ENCODE measurements at regions not wholly inside any gene's neighbourhood (a gene's known extent, or its start where the extent isn't known, plus 50 kb on each side); places are given as distances from the start of the nearest gene placed in this dataset.

DNA sequence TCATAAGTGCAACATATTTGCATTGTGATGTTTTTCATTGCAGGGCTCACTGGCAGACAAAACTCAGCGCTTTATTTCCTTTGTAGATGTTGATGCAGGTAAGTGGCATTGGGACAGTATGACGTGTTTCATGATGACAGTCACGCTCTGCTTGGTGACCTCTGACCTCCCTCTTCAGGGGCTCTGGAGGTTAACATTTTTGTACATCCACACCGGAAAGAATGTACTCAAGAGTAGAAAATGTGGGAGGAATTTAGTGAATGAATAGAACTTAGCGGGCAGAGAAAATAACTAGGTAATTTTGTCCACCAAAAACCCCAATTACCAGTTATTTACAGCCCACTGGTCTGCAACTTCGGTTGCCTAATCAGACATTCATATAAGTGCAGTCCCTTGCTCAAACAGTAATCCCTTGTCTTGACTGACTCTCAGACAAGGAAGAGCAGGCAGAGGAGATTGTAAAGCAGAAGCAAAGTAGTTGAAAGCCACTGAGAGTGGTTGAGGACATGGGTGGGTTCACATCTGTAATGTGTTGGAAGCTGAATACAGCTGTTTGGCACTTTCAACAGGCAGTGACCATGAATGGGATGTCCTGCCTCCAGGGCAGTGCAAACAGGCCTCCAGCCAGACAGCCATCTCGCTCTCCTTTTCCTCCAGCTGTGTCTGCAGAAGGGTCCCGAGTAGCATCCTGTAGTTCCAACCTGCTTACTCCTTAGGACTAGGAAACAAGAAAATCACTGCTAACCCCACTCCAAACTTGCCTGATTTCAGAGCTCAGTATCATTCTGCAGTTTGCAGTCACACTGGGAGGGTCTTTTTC, 188.9 kb downstream of the NRIP1 start:
- FAIRE-seq (no peak), DNase-seq (ENCODE audit: low read depth) (no peak)
- Histone ChIP-seq H3K36me3 (ENCODE audit: control insufficient read depth, insufficient read depth, low read length) (no peaks in the 10 kb centered on the region), H3K27me3 (ENCODE audit: control insufficient read depth, insufficient read depth, low read length) (no peaks in the 10 kb centered on the region), H3K4me3 (ENCODE audit: low read depth, low read length) (no peak overlapping the region)
- TF ChIP-seq, protein P1, sequence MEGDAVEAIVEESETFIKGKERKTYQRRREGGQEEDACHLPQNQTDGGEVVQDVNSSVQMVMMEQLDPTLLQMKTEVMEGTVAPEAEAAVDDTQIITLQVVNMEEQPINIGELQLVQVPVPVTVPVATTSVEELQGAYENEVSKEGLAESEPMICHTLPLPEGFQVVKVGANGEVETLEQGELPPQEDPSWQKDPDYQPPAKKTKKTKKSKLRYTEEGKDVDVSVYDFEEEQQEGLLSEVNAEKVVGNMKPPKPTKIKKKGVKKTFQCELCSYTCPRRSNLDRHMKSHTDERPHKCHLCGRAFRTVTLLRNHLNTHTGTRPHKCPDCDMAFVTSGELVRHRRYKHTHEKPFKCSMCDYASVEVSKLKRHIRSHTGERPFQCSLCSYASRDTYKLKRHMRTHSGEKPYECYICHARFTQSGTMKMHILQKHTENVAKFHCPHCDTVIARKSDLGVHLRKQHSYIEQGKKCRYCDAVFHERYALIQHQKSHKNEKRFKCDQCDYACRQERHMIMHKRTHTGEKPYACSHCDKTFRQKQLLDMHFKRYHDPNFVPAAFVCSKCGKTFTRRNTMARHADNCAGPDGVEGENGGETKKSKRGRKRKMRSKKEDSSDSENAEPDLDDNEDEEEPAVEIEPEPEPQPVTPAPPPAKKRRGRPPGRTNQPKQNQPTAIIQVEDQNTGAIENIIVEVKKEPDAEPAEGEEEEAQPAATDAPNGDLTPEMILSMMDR (IDR thresholded peaks at IDR 0.05; ENCODE audit: insufficient read depth, low read length, severe bottlenecking): no peak

DNA sequence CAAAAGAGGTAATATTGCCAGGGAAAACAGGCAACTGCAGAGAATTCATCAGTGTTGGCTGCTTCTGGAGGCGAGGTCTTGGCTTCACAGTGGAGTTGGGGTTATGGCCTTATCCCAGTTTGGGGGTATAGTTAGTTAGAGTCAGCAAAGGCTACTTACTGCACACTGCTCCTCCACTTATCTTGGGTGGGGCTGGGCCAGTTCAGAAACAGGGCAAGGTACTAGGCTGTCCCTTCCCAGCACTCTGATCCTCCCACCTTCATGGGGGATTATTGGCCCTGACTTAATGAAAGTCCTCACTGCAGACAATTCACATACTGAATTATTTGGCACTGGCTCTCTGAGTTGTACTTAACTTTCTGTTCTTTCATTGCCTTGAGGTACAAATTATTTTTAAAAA, 189.6 kb downstream of the NRIP1 start:
- FAIRE-seq: no peak
- H3K4me3 ChIP-seq (ENCODE audit: low read depth, low read length): no peak overlapping the region

DNA sequence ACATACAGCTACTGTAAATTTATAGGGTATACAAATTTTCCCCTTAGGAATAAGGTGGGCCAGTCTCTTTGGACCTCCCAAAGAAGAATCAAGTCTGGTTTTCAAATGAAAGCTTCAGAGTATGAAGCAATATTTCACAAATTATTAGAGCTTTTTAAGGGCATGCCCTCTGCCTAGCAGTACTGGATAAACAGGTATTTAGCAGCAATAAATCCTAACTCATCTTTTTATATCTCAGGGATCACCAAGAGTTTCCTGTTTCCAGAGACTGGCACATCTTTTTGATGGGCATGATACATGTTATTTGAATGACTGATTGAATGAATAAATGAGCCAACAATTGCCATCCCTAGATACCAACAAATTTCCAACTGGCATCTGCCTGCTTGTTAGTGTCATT, 190.4 kb downstream of the NRIP1 start:
- TF ChIP-seq, protein P1 (IDR thresholded peaks at IDR 0.05; ENCODE audit: insufficient read depth, low read length, severe bottlenecking): no peak
- no peak for FAIRE-seq
- Histone ChIP-seq H3K27me3 (ENCODE audit: control insufficient read depth, insufficient read depth, low read length) (no peaks in the 10 kb centered on the region), H3K36me3 (ENCODE audit: control insufficient read depth, insufficient read depth, low read length) (no peaks in the 10 kb centered on the region), H3K4me3 (ENCODE audit: low read depth, low read length) (no peak overlapping the region)
- no peak for DNase-seq (ENCODE audit: low read depth)

More for the DNA sequence above, 189.6 kb downstream of the NRIP1 start:
- H3K36me3 ChIP-seq (ENCODE audit: control insufficient read depth, insufficient read depth, low read length): no peaks in the 10 kb centered on the region
- DNase-seq (ENCODE audit: low read depth): no peak
- TF ChIP-seq, protein P1 (IDR thresholded peaks at IDR 0.05; ENCODE audit: insufficient read depth, low read length, severe bottlenecking): no peak
- no peaks in the 10 kb centered on the region for H3K27me3 ChIP-seq (ENCODE audit: control insufficient read depth, insufficient read depth, low read length)

DNA sequence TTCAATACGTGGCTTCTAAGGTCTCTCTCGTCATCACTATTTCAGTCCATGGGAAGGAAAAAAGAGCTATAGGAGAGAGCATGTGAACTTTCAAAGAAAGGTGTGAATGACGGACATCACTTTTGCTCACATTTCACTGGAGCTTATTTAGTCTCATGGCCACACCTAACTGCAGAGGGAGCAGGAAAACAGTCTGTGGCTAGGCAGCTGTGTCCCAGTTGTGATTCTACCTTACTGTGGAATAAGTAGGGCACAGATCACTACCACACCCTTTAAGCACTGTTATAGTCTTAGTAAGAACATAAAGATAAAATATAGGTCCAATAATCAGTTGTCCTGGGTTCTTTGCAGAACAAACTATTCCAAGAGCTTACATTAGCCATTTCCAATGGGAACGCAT, 192.9 kb downstream of the NRIP1 start:
- Histone ChIP-seq H3K36me3 (ENCODE audit: control insufficient read depth, insufficient read depth, low read length) (no peaks in the 10 kb centered on the region), H3K27me3 (ENCODE audit: control insufficient read depth, insufficient read depth, low read length) (no peaks in the 10 kb centered on the region), H3K4me3 (ENCODE audit: low read depth, low read length) (no peak overlapping the region)
- DNase-seq (ENCODE audit: low read depth): no peak
- no peak for FAIRE-seq
- TF ChIP-seq, protein P1 (IDR thresholded peaks at IDR 0.05; ENCODE audit: insufficient read depth, low read length, severe bottlenecking): no peak

DNA sequence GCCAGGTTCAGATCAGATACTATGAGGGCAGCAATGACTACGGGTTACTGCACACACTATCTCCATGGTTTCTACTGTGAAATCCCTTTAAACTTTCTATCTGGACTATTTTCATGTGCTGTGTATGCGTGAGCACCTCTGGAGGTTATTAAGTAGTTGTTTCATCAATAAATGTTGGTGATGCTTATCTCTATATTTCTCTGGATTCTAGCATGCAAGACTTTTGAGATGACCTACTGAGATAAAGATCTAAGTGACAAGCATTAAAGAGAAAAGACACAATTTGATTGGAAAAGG, 194.0 kb downstream of the NRIP1 start:
- FAIRE-seq: no peak
- no peaks in the 10 kb centered on the region for H3K36me3 ChIP-seq (ENCODE audit: control insufficient read depth, insufficient read depth, low read length)
- no peak overlapping the region for H3K4me3 ChIP-seq (ENCODE audit: low read depth, low read length)
- TF ChIP-seq, protein P1 (IDR thresholded peaks at IDR 0.05; ENCODE audit: insufficient read depth, low read length, severe bottlenecking): no peak
- no peak for DNase-seq (ENCODE audit: low read depth)
- H3K27me3 ChIP-seq (ENCODE audit: control insufficient read depth, insufficient read depth, low read length): no peaks in the 10 kb centered on the region
